Activated CD4-positive, alpha-beta memory T cell treated with anti-CD3 and anti-CD28 coated beads for 36 hours (primary cell): ENCODE measurements at regions not wholly inside any gene's neighbourhood (a gene's known extent, or its start where the extent isn't known, plus 50 kb on each side); places are given as distances from the start of the nearest gene placed in this dataset.

ENCODE experiments used
- CTCF ChIA-PET: fragments of 350-600 bp; sonication (Branson Sonifier 250); formaldehyde crosslinking; loops from one replicate; lab custom pipeline; 2021; ENCODE audit warnings: antibody characterized with exemption, inconsistent platforms; lab: Charles Lee
- POLR2A ChIA-PET: fragments of 350-600 bp; sonication (Branson Sonifier 250); formaldehyde crosslinking; loops from one replicate; lab custom pipeline; 2021; ENCODE audit warnings: antibody characterized with exemption; lab: Charles Lee
- DNase-seq: peaks from one replicate; pipeline ENCODE4 v3.0.0-alpha.2; 2020
- H3K27ac Mint-ChIP-seq: one replicate; pipeline ENCODE4 v1.8.0; 2021; ENCODE audit warnings: mixed read lengths
- H3K27me3 Mint-ChIP-seq: one replicate; pipeline ENCODE4 v1.8.0; 2021; ENCODE audit warnings: mixed read lengths
- H3K36me3 Mint-ChIP-seq: one replicate; pipeline ENCODE4 v1.8.0; 2021; ENCODE audit warnings: mixed read lengths
- H3K4me1 Mint-ChIP-seq: one replicate; pipeline ENCODE4 v1.8.0; 2021; ENCODE audit warnings: low read depth, mixed read lengths
- H3K4me3 Mint-ChIP-seq: one replicate; pipeline ENCODE4 v1.8.0; 2021; ENCODE audit warnings: mild to moderate bottlenecking, mixed read lengths
- H3K9me3 Mint-ChIP-seq: one replicate; pipeline ENCODE4 v1.8.0; 2021; ENCODE audit warnings: mixed read lengths
- intact Hi-C: fragments of 100-400 bp; cut with micrococcal nuclease; formaldehyde crosslinking; loops from one replicate; pipeline ENCODE4 v1.15.1; 2023

DNA sequence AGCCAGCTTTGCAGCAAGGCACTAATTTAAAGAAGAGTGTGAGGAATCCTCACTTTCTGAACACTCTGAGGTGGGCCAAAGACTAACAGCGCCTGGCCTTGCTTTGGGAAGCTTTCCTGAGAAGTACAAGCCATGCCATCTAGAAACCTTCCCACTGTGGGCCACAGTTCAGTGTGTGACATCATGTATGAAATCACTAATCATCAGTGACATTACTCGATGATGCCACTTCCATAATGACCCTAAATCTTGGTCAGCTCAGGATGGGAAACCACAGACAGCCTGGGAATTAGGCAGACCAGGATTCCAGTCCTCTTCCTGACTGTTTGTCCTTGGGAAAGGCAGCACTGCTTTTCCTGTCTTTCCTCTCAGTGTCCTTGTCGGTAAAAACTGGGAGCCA, 54.2 kb upstream of the HSPA9 start:
- H3K36me3 Mint-ChIP-seq, result no peaks in the 10 kb centered on the region
- CTCF ChIA-PET, result no interaction called here
- H3K27ac Mint-ChIP-seq, result no peak overlapping the region
- peaks cover 22% of the 10 kb centered on the region for H3K27me3 Mint-ChIP-seq
- intact Hi-C loops, result no loop called here
- H3K4me1 Mint-ChIP-seq, result no peaks in the 10 kb centered on the region
- no peak for DNase-seq
- POLR2A ChIA-PET, result no interaction called here
- no peak overlapping the region for H3K4me3 Mint-ChIP-seq
- no peaks in the 10 kb centered on the region for H3K9me3 Mint-ChIP-seq

DNA sequence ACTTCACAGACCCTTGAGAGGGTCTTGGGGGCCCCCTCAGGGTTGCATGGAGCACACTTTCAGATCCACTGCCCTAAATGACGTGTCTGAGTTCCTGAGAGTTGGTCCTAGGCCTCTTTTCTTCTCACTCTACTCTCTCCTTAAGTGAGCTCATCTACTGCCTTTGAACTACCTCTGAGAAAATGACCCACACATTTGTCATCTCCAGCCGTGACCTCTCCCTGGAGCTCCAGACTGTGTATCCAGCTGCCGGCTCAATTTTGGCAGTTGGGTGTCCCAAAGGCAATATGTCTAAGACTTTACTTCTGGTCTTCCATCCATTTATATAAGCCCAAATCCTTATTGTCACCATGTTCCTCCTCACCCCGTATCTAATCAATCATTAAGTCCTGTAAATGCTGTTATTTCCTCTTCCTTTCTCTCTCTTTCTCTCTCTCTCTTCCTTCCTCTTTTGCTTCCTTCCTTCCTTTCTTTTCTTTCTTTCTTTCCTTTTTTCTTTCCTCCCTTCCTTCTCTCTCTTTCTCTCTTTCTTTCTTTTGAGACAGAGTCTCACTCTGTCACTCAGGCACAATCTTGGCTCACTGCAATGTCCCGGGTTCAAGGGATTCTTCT, 51.2 kb upstream of the HSPA9 start:
- H3K4me1 Mint-ChIP-seq, result no peaks in the 10 kb centered on the region
- no peak for DNase-seq
- intact Hi-C loops, result no loop called here
- ChIA-PET POLR2A (no interaction called here), CTCF (no interaction called here)
- H3K4me3 Mint-ChIP-seq, result no peak overlapping the region
- H3K9me3 Mint-ChIP-seq, result no peaks in the 10 kb centered on the region
- H3K27ac Mint-ChIP-seq, result no peak overlapping the region
- peaks cover 17% of the 10 kb centered on the region for H3K27me3 Mint-ChIP-seq
- H3K36me3 Mint-ChIP-seq, result no peaks in the 10 kb centered on the region

DNA sequence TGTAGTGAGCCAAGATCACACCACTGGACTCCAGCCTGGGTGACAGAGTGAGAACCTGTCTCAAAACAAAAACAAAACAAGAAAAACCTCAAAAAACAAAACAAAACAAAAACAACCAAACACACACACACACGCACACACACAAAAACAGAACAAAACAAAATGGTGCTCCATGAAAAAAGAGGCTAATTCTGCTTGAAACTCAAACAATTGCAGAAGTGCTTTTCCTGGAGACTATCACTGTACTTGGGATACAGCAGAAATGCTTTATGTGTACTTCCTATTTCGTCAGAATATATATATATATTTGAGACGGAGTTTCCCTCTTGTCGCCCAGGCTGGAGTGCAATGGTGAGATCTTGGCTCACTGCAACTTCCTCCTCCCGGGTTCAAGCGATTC, 49.9 kb upstream of the HSPA9 start:
- no peaks in the 10 kb centered on the region for H3K9me3 Mint-ChIP-seq
- H3K27ac Mint-ChIP-seq, result no peak overlapping the region
- no peak for DNase-seq
- ChIA-PET POLR2A (no interaction called here), CTCF (no interaction called here)
- H3K4me3 Mint-ChIP-seq, result no peak overlapping the region
- intact Hi-C loops, result no loop called here
- H3K27me3 Mint-ChIP-seq, result peaks cover 21% of the 10 kb centered on the region
- H3K36me3 Mint-ChIP-seq, result no peaks in the 10 kb centered on the region
- H3K4me1 Mint-ChIP-seq, result no peaks in the 10 kb centered on the region
